ENCODE measurements at regions not wholly inside any gene's neighbourhood (a gene's known extent, or its start where the extent isn't known, plus 50 kb on each side); places are given as distances from the start of the nearest gene placed in this dataset.

DNA sequence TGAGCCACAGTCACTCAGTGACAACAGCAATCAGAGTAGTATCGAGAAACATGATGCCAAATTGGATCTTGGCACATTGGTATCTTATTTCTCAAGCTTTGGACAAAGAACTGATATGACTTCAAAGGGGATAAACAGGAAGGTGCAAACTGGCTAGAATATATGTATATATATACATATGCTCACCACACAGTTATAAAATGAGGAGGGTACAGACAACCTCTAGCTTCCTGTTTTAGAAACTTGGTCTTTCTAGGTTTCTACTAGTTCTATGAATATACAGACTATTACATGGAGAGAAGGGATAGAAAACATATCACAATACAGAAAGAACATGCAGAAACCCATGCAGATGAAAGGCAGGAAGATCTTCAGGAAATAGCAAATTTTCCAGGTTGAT, 292.1 kb upstream of the SNX7 start:
- H3K4me1 ChIP-seq (ENCODE audit: insufficient read depth, low read length) = no peaks in the 10 kb centered on the region
- no peaks in the 10 kb centered on the region for H3K9me3 ChIP-seq (ENCODE audit: control insufficient read depth in 1 of 2, low read length in 2 of 2)
- H3K4me3 ChIP-seq (ENCODE audit: low read length in 2 of 2) = no peak overlapping the region
- Mint-ChIP-seq H3K9me3 (peaks cover 0 to 4% (median 2%) of the 10 kb centered on the region in 8 donors), H3K4me1 (peaks cover 0 to 12% (median 7%) of the 10 kb centered on the region in 4 donors), H3K4me3 (no peak overlapping the region), H3K36me3 (no peaks in the 10 kb centered on the region), H3K27ac (no peak overlapping the region), H3K27me3 (peaks cover 0 to 2% of the 10 kb centered on the region in 2 donors)
- ChIA-PET POLR2A (ENCODE audit: partially characterized antibody) (no interaction called here), CTCF (ENCODE audit: partially characterized antibody) (no interaction called here)
- no peak for DNase-seq
- no peak overlapping the region for H3K27ac ChIP-seq (ENCODE audit: low read depth, low read length)
- intact Hi-C loops (cut with micrococcal nuclease) = no loop called here
- H3K36me3 ChIP-seq (ENCODE audit: insufficient read depth, low read length) = no peaks in the 10 kb centered on the region
- H3K27me3 ChIP-seq (ENCODE audit: insufficient read depth, low read length) = no peaks in the 10 kb centered on the region

DNA sequence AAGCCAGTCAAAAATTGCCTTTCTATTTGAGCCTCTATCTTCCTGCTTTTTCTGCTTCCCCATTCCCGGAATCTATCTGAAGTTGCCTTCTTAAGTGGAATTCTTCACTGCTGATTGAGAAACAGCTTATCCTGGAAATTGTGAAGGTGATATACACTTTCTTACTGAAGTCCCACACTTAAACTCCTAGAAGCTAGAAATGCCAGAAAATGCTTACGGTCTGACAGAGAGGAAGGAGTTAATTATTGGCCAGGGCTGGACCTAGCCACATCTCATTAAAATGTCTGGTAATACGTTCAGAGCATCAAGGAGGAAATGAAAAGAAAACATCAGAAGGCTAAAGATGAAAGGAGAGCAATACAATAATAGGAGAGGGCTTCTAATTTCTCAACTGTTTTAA, 292.5 kb upstream of the SNX7 start:
- ChIA-PET POLR2A (ENCODE audit: partially characterized antibody) (no interaction called here), CTCF (ENCODE audit: partially characterized antibody) (no interaction called here)
- H3K27ac Mint-ChIP-seq = no peak overlapping the region

DNA sequence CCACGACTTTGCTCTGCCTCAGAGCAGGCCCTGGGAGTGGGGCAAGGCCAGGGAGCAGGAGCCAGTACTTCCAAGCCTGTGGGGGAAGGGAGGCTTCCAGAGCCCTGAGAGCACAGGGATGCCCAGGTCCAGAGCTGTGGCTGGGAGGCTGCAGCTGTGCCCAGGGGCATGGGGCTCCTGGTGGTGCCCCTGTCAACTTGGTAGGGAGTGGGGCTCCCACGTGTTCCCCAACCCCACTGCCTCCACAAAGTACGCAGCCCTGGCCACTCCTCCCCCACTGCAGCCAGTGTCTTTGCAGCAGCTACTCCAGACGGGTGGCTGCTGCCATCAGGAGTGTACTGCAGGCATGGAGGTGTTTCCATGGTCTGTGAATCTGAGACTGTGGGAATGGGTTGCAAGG, 294.1 kb upstream of the SNX7 start:
- Mint-ChIP-seq H3K4me3 (no peak overlapping the region), H3K27me3 (peaks cover 0 to 2% of the 10 kb centered on the region in 2 donors), H3K36me3 (no peaks in the 10 kb centered on the region), H3K4me1 (peaks cover 0 to 12% (median 7%) of the 10 kb centered on the region in 4 donors), H3K27ac (no peak overlapping the region), H3K9me3 (peaks cover 0 to 8% (median 2%) of the 10 kb centered on the region in 8 donors)
- intact Hi-C loops (cut with micrococcal nuclease) = no loop called here
- POLR2A ChIA-PET (ENCODE audit: partially characterized antibody) = no interaction called here
- CTCF ChIA-PET (ENCODE audit: partially characterized antibody) = no interaction called here
- no peak overlapping the region for H3K4me3 ChIP-seq (ENCODE audit: low read length in 2 of 2)
- H3K9me3 ChIP-seq (ENCODE audit: control insufficient read depth in 1 of 2, low read length in 2 of 2) = no peaks in the 10 kb centered on the region
- no peak overlapping the region for H3K27ac ChIP-seq (ENCODE audit: low read depth, low read length)
- no peaks in the 10 kb centered on the region for H3K36me3 ChIP-seq (ENCODE audit: insufficient read depth, low read length)
- no peaks in the 10 kb centered on the region for H3K27me3 ChIP-seq (ENCODE audit: insufficient read depth, low read length)
- H3K4me1 ChIP-seq (ENCODE audit: insufficient read depth, low read length) = no peaks in the 10 kb centered on the region
- no peak for DNase-seq

More for the DNA sequence above, 292.5 kb upstream of the SNX7 start:
- intact Hi-C loops (cut with micrococcal nuclease) = no loop called here
- Histone ChIP-seq H3K36me3 (ENCODE audit: insufficient read depth, low read length) (no peaks in the 10 kb centered on the region), H3K4me3 (ENCODE audit: low read length in 2 of 2) (no peak overlapping the region), H3K27me3 (ENCODE audit: insufficient read depth, low read length) (no peaks in the 10 kb centered on the region), H3K27ac (ENCODE audit: low read depth, low read length) (no peak overlapping the region), H3K4me1 (ENCODE audit: insufficient read depth, low read length) (no peaks in the 10 kb centered on the region), H3K9me3 (ENCODE audit: control insufficient read depth in 1 of 2, low read length in 2 of 2) (no peaks in the 10 kb centered on the region)
- Mint-ChIP-seq H3K36me3 (no peaks in the 10 kb centered on the region), H3K4me3 (no peak overlapping the region), H3K4me1 (peaks cover 0 to 12% (median 7%) of the 10 kb centered on the region in 4 donors), H3K9me3 (peaks cover 0 to 4% (median 2%) of the 10 kb centered on the region in 8 donors), H3K27me3 (peaks cover 0 to 2% of the 10 kb centered on the region in 2 donors)
- no peak for DNase-seq

DNA sequence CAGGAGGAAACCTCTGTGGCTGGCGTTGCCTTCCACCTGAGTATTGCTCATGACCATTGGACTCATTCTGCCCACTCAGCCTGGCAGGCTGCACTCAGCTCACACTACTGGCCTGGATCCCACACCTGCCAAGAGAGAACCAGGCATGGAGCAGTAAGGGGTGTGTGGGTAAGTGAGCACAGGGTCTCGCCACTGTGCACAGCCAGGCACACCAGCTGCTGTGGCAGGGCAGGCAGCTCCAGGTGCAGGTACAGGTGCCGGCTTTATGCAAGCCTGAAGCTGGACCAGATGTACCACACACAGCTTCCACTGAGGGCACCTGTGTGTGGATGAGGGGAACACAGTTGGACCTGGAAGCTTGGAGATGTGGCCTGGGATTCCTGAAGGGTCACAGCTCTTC, 295.2 kb upstream of the SNX7 start:
- intact Hi-C loops (cut with micrococcal nuclease) = no loop called here
- Mint-ChIP-seq H3K27ac (no peak overlapping the region), H3K36me3 (no peaks in the 10 kb centered on the region), H3K9me3 (peaks cover 0 to 11% (median 3%) of the 10 kb centered on the region in 8 donors), H3K4me1 (peaks cover 0 to 12% (median 7%) of the 10 kb centered on the region in 4 donors), H3K4me3 (no peak overlapping the region), H3K27me3 (peaks cover 0 to 2% of the 10 kb centered on the region in 2 donors)
- DNase-seq = no peak
- H3K4me3 ChIP-seq (ENCODE audit: low read length in 2 of 2) = no peak overlapping the region
- ChIA-PET POLR2A (ENCODE audit: partially characterized antibody) (no interaction called here), CTCF (ENCODE audit: partially characterized antibody) (no interaction called here)
- H3K4me1 ChIP-seq (ENCODE audit: insufficient read depth, low read length) = no peaks in the 10 kb centered on the region
- no peaks in the 10 kb centered on the region for H3K27me3 ChIP-seq (ENCODE audit: insufficient read depth, low read length)
- H3K36me3 ChIP-seq (ENCODE audit: insufficient read depth, low read length) = no peaks in the 10 kb centered on the region
- H3K27ac ChIP-seq (ENCODE audit: low read depth, low read length) = no peak overlapping the region
- no peaks in the 10 kb centered on the region for H3K9me3 ChIP-seq (ENCODE audit: control insufficient read depth in 1 of 2, low read length in 2 of 2)

DNA sequence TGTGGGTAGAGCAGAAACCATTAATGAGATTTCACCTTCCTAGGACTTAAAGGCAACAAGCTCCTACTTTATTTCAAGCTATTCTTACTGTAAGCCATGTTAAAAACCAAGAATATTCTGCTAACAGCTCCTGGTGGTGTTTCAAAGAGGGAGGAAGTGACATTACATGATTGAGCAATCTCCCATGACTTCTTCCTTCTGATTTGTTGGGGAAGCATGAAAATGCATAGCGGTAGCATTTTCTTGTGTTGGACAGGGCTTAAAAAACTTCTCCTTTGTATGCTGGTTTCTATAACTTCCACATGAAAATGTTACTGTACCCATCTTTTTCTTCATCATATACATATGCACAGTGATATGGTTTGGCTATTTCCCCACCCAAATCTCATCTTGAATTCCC, 297.0 kb upstream of the SNX7 start:
- ChIA-PET POLR2A (ENCODE audit: partially characterized antibody) (no interaction called here), CTCF (ENCODE audit: partially characterized antibody) (no interaction called here)
- H3K27me3 Mint-ChIP-seq = peaks cover under 1 to 2% of the 10 kb centered on the region in 2 donors
- no peak overlapping the region for H3K4me3 Mint-ChIP-seq
- Histone ChIP-seq H3K4me1 (ENCODE audit: insufficient read depth, low read length) (no peaks in the 10 kb centered on the region), H3K4me3 (ENCODE audit: low read length in 2 of 2) (no peak overlapping the region), H3K27ac (ENCODE audit: low read depth, low read length) (no peak overlapping the region), H3K9me3 (ENCODE audit: control insufficient read depth in 1 of 2, low read length in 2 of 2) (no peaks in the 10 kb centered on the region), H3K36me3 (ENCODE audit: insufficient read depth, low read length) (no peaks in the 10 kb centered on the region), H3K27me3 (ENCODE audit: insufficient read depth, low read length) (no peaks in the 10 kb centered on the region)
- peaks cover 0 to 9% (median 6%) of the 10 kb centered on the region in 4 donors for H3K4me1 Mint-ChIP-seq
- intact Hi-C loops (cut with micrococcal nuclease) = no loop called here
- H3K27ac Mint-ChIP-seq = no peak overlapping the region
- peaks cover 0 to 11% (median 3%) of the 10 kb centered on the region in 8 donors for H3K9me3 Mint-ChIP-seq
- no peak for DNase-seq
- no peaks in the 10 kb centered on the region for H3K36me3 Mint-ChIP-seq

DNA sequence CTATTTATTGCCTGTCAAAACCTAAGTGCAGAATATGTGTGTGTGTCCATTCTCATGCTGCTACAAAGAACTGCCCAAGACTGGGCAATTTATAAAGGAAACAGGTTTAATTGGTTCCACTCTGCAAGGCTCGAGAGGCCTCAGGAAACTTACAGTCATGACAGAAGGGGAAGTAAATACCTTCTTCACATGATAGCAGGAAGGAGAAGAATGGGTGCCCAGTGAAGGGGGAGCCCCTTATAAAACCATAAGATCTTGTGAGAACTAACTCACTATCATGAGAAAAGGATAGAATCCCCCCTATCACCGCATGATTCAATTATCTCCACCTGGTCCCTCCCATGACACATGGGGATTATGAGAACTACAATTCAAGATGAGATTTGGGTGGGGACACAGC, 300.7 kb upstream of the SNX7 start:
- Mint-ChIP-seq H3K27ac (no peak overlapping the region), H3K4me3 (no peak overlapping the region), H3K9me3 (peaks cover 0 to 10% (median 3%) of the 10 kb centered on the region in 8 donors), H3K36me3 (no peaks in the 10 kb centered on the region), H3K27me3 (peaks cover 2 to 6% of the 10 kb centered on the region in 2 donors), H3K4me1 (no peaks in the 10 kb centered on the region)
- CTCF ChIA-PET (ENCODE audit: partially characterized antibody) = no interaction called here
- no peaks in the 10 kb centered on the region for H3K9me3 ChIP-seq (ENCODE audit: control insufficient read depth in 1 of 2, low read length in 2 of 2)
- H3K4me1 ChIP-seq (ENCODE audit: insufficient read depth, low read length) = no peaks in the 10 kb centered on the region
- POLR2A ChIA-PET (ENCODE audit: partially characterized antibody) = no interaction called here
- H3K4me3 ChIP-seq (ENCODE audit: low read length in 2 of 2) = no peak overlapping the region
- intact Hi-C loops (cut with micrococcal nuclease) = no loop called here
- no peak overlapping the region for H3K27ac ChIP-seq (ENCODE audit: low read depth, low read length)
- H3K27me3 ChIP-seq (ENCODE audit: insufficient read depth, low read length) = no peaks in the 10 kb centered on the region
- no peak for DNase-seq
- H3K36me3 ChIP-seq (ENCODE audit: insufficient read depth, low read length) = no peaks in the 10 kb centered on the region

DNA sequence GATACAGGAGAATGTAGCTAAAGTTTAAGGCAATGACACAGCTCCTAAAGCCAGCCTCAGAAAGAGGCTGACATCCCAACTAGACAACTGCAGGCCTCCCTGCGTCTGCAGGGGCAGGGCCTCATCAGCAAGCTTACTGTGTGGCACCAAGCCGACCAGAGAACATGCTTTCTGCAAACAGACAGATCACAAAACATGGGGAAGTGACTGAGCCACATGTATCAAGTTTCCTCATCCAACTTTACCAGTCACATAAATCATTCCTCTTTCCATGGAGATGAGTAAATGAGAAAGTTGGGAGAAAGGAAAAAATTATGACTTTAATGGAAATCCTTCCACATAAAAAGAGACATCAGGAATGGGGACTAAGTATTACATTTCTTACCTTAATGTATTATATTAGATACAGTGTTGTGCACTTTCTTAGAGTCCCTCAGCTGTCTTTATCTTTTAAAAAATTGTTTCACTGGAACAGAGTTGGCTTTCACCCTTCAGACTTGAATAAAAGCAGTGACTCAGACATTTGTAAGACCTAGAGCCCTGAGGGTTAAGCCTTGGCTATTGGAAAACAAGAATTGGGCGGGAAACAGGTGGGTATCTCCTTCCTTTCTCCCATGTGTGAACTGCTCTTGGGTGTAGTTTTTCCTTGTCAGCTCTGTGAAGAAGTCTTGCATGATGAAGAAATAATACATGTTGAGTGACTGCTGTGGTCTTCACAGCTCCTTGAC, 305.7 kb upstream of the SNX7 start:
- Mint-ChIP-seq H3K4me3 (no peak overlapping the region), H3K4me1 (peaks cover 0 to 10% (median 6%) of the 10 kb centered on the region in 4 donors), H3K27me3 (peaks cover 0 to 8% of the 10 kb centered on the region in 2 donors), H3K36me3 (no peaks in the 10 kb centered on the region), H3K9me3 (peaks cover 0 to 6% (median 0%) of the 10 kb centered on the region in 8 donors), H3K27ac (no peak overlapping the region)
- POLR2A ChIA-PET (ENCODE audit: partially characterized antibody) = no interaction called here
- intact Hi-C loops (cut with micrococcal nuclease) = no loop called here
- no peak for DNase-seq
- Histone ChIP-seq H3K27me3 (ENCODE audit: insufficient read depth, low read length) (no peaks in the 10 kb centered on the region), H3K4me1 (ENCODE audit: insufficient read depth, low read length) (no peaks in the 10 kb centered on the region), H3K27ac (ENCODE audit: low read depth, low read length) (no peak overlapping the region), H3K36me3 (ENCODE audit: insufficient read depth, low read length) (no peaks in the 10 kb centered on the region), H3K9me3 (ENCODE audit: control insufficient read depth in 1 of 2, low read length in 2 of 2) (no peaks in the 10 kb centered on the region), H3K4me3 (ENCODE audit: low read length in 2 of 2) (no peak overlapping the region)
- CTCF ChIA-PET (ENCODE audit: partially characterized antibody) = no interaction called here

Measured in CD4-positive, alpha-beta memory T cell (primary cell).